GM12872 (cell line): ENCODE measurements at regions not wholly inside any gene's neighbourhood (a gene's known extent, or its start where the extent isn't known, plus 50 kb on each side); places are given as distances from the start of the nearest gene placed in this dataset.

ENCODE experiments used
- CTCF ChIP-seq: IDR thresholded peaks from 3 replicates; pipeline ENCODE4 v1.5.1; 2011; ENCODE audit warnings: low read depth, mild to moderate bottlenecking, low read length, moderate library complexity; ENCODE audit not compliant: insufficient read depth

GRCh38 chr2:145258903-145259579 lies 739.1 kb upstream of the ZEB2 start:
- TF ChIP-seq CTCF: no peak

GRCh38 chr2:145257931-145258330 lies 738.0 kb upstream of the ZEB2 start:
- TF ChIP-seq CTCF: no peak

- no peak for TF ChIP-seq CTCF
Measured at GRCh38 chr2:145256551-145256950, 736.6 kb upstream of the ZEB2 start.

GRCh38 chr2:145254291-145254690 lies 734.4 kb upstream of the ZEB2 start:
- no peak for TF ChIP-seq CTCF

GRCh38 chr2:145253492-145253891 lies 733.6 kb upstream of the ZEB2 start:
- TF ChIP-seq CTCF: no peak

GRCh38 chr2:145245268-145245870 lies 725.5 kb upstream of the ZEB2 start:
- no peak for TF ChIP-seq CTCF

- no peak for TF ChIP-seq CTCF
Measured at GRCh38 chr2:145235312-145235711, 715.4 kb upstream of the ZEB2 start.

GRCh38 chr2:145230546-145230945 lies 710.6 kb upstream of the ZEB2 start:
- no peak for TF ChIP-seq CTCF
